ENCODE measurements at regions not wholly inside any gene's neighbourhood (a gene's known extent, or its start where the extent isn't known, plus 50 kb on each side); places are given as distances from the start of the nearest gene placed in this dataset.

- no peaks in the 10 kb centered on the region for H3K27me3 ChIP-seq
- H3K4me3 ChIP-seq (ENCODE audit: low read depth in 1 of 2, low read length in 1 of 2) = no peak overlapping the region
- TF ChIP-seq CTCF (IDR thresholded peaks at IDR 0.05) = no peak
- no peaks in the 10 kb centered on the region for H3K36me3 ChIP-seq
- no peaks in the 10 kb centered on the region for H3K4me1 ChIP-seq (ENCODE audit: control insufficient read depth in 1 of 2, insufficient read depth in 1 of 2, low read depth in 1 of 2, low read length in 1 of 2)
- no peaks in the 10 kb centered on the region for H3K9me3 ChIP-seq
- no peak overlapping the region for H3K27ac ChIP-seq
These were observed 49.9 kb upstream of the COL21A1 start for GRCh38 chr6:56297022-56297989.

All from neutrophil (primary cell).